ENCODE measurements at regions not wholly inside any gene's neighbourhood (a gene's known extent, or its start where the extent isn't known, plus 50 kb on each side); places are given as distances from the start of the nearest gene placed in this dataset.

GRCh38 chr5:103910011-103910410, 347.4 kb upstream of the NUDT12 start:
- TF ChIP-seq MAX (IDR thresholded peaks at IDR 0.05) (no peak), RAD21 (IDR thresholded peaks at IDR 0.05) (no peak), YY1 (IDR thresholded peaks at IDR 0.05) (no peak), EGR1 (IDR thresholded peaks at IDR 0.05; ENCODE audit: low read depth in 2 of 2) (no peak), ATF3 (IDR thresholded peaks at IDR 0.05) (no peak), HNF4G (IDR thresholded peaks at IDR 0.05) (no peak), TAF1 (conservative IDR thresholded peaks at IDR 0.05) (no peak), REST (IDR thresholded peaks at IDR 0.05) (no peak), FOXA2 (IDR thresholded peaks at IDR 0.05) (no peak), ZBTB33 (IDR thresholded peaks at IDR 0.05) (no peak), RXRA (IDR thresholded peaks at IDR 0.05) (no peak), CTCF (IDR thresholded peaks at IDR 0.05; ENCODE audit: low read depth, low read length, missing input control) (no peak)
- DNase-seq (ENCODE audit: low spot score) = no peak
- no peaks in the 10 kb centered on the region for H3K36me3 ChIP-seq (ENCODE audit: control insufficient read depth in 4 of 4, insufficient read depth in 3 of 4, low read depth in 1 of 4, low read length in 3 of 4)

GRCh38 chr5:103909391-103909790, 346.8 kb upstream of the NUDT12 start:
- Histone ChIP-seq H3K36me3 (ENCODE audit: control insufficient read depth in 4 of 4, insufficient read depth in 3 of 4, low read depth in 1 of 4, low read length in 3 of 4) (no peaks in the 10 kb centered on the region), H3K27ac (ENCODE audit: low read depth in 1 of 2, low read length in 2 of 2) (no peak overlapping the region), H3K9ac (ENCODE audit: low read depth in 1 of 2, low read length in 2 of 2) (no peak overlapping the region), H3K4me3 (ENCODE audit: low read depth in 1 of 3, low read length in 3 of 3) (no peak overlapping the region), H3K27me3 (ENCODE audit: control insufficient read depth in 4 of 4, insufficient read depth in 4 of 4, low read length in 3 of 4) (no peaks in the 10 kb centered on the region), H3K9me3 (ENCODE audit: control insufficient read depth in 4 of 4, low read length in 3 of 4) (no peaks in the 10 kb centered on the region), H3K4me1 (ENCODE audit: control insufficient read depth in 4 of 4, insufficient read depth in 4 of 4, low read length in 3 of 4) (no peaks in the 10 kb centered on the region)
- 82% methylated on average over 3 of the region's 3 CpGs for WGBS
- no peak for DNase-seq (ENCODE audit: low spot score)
- no peak for TF ChIP-seq SP1 (IDR thresholded peaks at IDR 0.05)
- no peak for TF ChIP-seq RXRA (IDR thresholded peaks at IDR 0.05)
- TF ChIP-seq ATF3 (IDR thresholded peaks at IDR 0.05) = no peak
- TF ChIP-seq FOXA2 (IDR thresholded peaks at IDR 0.05) = no peak

More at GRCh38 chr5:103910011-103910410, 347.4 kb upstream of the NUDT12 start:
- Histone ChIP-seq H3K4me1 (ENCODE audit: control insufficient read depth in 4 of 4, insufficient read depth in 4 of 4, low read length in 3 of 4) (no peaks in the 10 kb centered on the region), H3K4me3 (ENCODE audit: low read depth in 1 of 3, low read length in 3 of 3) (no peak overlapping the region), H3K9me3 (ENCODE audit: control insufficient read depth in 4 of 4, low read length in 3 of 4) (no peaks in the 10 kb centered on the region), H3K9ac (ENCODE audit: low read depth in 1 of 2, low read length in 2 of 2) (no peak overlapping the region), H3K27ac (ENCODE audit: low read depth in 1 of 2, low read length in 2 of 2) (no peak overlapping the region), H3K27me3 (ENCODE audit: control insufficient read depth in 4 of 4, insufficient read depth in 4 of 4, low read length in 3 of 4) (no peaks in the 10 kb centered on the region)
- 79% methylated on average over 2 of the region's 2 CpGs for WGBS

All from liver (tissue), 8 donors.